ENCODE measurements at regions not wholly inside any gene's neighbourhood (a gene's known extent, or its start where the extent isn't known, plus 50 kb on each side); places are given as distances from the start of the nearest gene placed in this dataset.

DNA sequence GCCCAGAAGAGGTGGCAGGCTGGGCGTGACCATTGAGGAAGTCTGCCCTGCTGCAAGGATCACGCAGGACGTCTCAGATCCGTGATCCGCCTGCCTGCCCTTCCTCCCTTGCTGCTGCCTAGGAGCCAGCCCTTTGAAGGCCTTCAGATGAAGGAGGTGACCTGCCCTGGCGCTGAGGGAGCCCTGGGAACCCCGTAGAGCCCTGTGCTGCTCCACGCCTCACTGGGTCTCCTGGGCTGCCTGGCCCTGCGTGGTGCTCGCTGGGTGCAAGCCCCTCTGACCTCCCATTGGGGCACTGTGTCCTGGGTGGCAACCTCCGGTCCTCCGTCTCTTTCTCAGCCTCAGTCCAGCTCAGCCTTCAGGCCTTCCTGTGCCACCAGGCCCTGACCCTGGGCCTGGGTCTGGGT is 295.3 kb upstream of the IRX4 start:
- TF ChIP-seq, protein P1, sequence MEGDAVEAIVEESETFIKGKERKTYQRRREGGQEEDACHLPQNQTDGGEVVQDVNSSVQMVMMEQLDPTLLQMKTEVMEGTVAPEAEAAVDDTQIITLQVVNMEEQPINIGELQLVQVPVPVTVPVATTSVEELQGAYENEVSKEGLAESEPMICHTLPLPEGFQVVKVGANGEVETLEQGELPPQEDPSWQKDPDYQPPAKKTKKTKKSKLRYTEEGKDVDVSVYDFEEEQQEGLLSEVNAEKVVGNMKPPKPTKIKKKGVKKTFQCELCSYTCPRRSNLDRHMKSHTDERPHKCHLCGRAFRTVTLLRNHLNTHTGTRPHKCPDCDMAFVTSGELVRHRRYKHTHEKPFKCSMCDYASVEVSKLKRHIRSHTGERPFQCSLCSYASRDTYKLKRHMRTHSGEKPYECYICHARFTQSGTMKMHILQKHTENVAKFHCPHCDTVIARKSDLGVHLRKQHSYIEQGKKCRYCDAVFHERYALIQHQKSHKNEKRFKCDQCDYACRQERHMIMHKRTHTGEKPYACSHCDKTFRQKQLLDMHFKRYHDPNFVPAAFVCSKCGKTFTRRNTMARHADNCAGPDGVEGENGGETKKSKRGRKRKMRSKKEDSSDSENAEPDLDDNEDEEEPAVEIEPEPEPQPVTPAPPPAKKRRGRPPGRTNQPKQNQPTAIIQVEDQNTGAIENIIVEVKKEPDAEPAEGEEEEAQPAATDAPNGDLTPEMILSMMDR (IDR thresholded peaks at IDR 0.05), result no peak
- TF ChIP-seq POLR2A (IDR thresholded peaks at IDR 0.05) (no peak), POLR2AphosphoS5 (IDR thresholded peaks at IDR 0.05) (no peak)

Data from suprapubic skin (tissue), 4 donors.